C4-2B (cell line): ENCODE measurements at regions not wholly inside any gene's neighbourhood (a gene's known extent, or its start where the extent isn't known, plus 50 kb on each side); places are given as distances from the start of the nearest gene placed in this dataset.

ENCODE experiments used
- H3K27ac ChIP-seq: fragments of 450-650 bp; 2 replicates; pipeline ENCODE4 v1.5.1; 2017
- CTCF ChIP-seq: fragments of 450-650 bp; conservative IDR thresholded peaks from 2 replicates; pipeline ENCODE4 v1.5.1; 2017; ENCODE audit warnings: mild to moderate bottlenecking
- ZFX ChIP-seq: fragments of 450-650 bp; IDR thresholded peaks from 2 replicates; pipeline ENCODE4 v1.6.1; 2017

- no peak for TF ChIP-seq CTCF
- TF ChIP-seq ZFX = no peak
- H3K27ac ChIP-seq = no peak overlapping the region
Observed at GRCh38 chr1:57959531-57960241, 535.8 kb upstream of the DAB1 start.

- no peak for TF ChIP-seq ZFX
- TF ChIP-seq CTCF = no peak
- no peak overlapping the region for H3K27ac ChIP-seq
Observed at GRCh38 chr1:57957576-57957975, 533.7 kb upstream of the DAB1 start.

GRCh38 chr1:57951390-57951789, 527.5 kb upstream of the DAB1 start:
- TF ChIP-seq CTCF (no peak), ZFX (no peak)
- H3K27ac ChIP-seq = no peak overlapping the region

GRCh38 chr1:57949168-57949567, 525.3 kb upstream of the DAB1 start:
- no peak for TF ChIP-seq CTCF
- TF ChIP-seq ZFX = no peak
- H3K27ac ChIP-seq = no peak overlapping the region

GRCh38 chr1:57947471-57947870, 523.6 kb upstream of the DAB1 start:
- TF ChIP-seq CTCF (no peak), ZFX (no peak)
- no peak overlapping the region for H3K27ac ChIP-seq

- no peak for TF ChIP-seq ZFX
- TF ChIP-seq CTCF = no peak
- no peak overlapping the region for H3K27ac ChIP-seq
Observed at GRCh38 chr1:57945045-57945444, 521.2 kb upstream of the DAB1 start.

GRCh38 chr1:57943365-57943764, 519.5 kb upstream of the DAB1 start:
- no peak for TF ChIP-seq CTCF
- TF ChIP-seq ZFX = no peak
- no peak overlapping the region for H3K27ac ChIP-seq
